OCI-LY7 (cell line): ENCODE measurements at regions not wholly inside any gene's neighbourhood (a gene's known extent, or its start where the extent isn't known, plus 50 kb on each side); places are given as distances from the start of the nearest gene placed in this dataset.

Experiments
- BruUV-seq: library from RNA; stranded (reverse); fragments of 400-500 nt; replicated peaks from 2 replicates; lab custom pipeline; 2021; lab: Mats Ljungman, UMichigan
- CTCF ChIA-PET: fragments of 300-600 bp; sonication (Branson Sonifier 250); formaldehyde crosslinking; loops from one replicate; lab custom pipeline; 2022; ENCODE audit warnings: antibody characterized with exemption; ENCODE audit not compliant: unreplicated experiment; lab: Charles Lee
- POLR2A ChIA-PET: fragments of 300-600 bp; sonication (Branson Sonifier 250); formaldehyde crosslinking; loops from one replicate; lab custom pipeline; 2022; ENCODE audit warnings: antibody characterized with exemption; lab: Charles Lee
- DNase-seq: peaks from one replicate; pipeline ENCODE4 v3.0.0-alpha.2; 2015; ENCODE audit warnings: low spot score
- H2AFZ ChIP-seq: fragments of 200-600 bp; sonication (generic), shearing (Covaris generic); 2 replicates; pipeline ENCODE4 v1.6.1; 2014; ENCODE audit warnings: mild to moderate bottlenecking, antibody characterized with exemption, low read length, moderate library complexity
- H3K27ac ChIP-seq: fragments of 200-600 bp; sonication (generic); 2 replicates; pipeline ENCODE4 v1.5.1; 2014; ENCODE audit warnings: mixed run types, low read depth, mild to moderate bottlenecking, moderate library complexity, low read length, inconsistent platforms; ENCODE audit not compliant: poor library complexity, severe bottlenecking
- H3K36me3 ChIP-seq: fragments of 200-600 bp; sonication (generic); 2 replicates; pipeline ENCODE4 v1.6.1; 2014; ENCODE audit warnings: mild to moderate bottlenecking, antibody characterized with exemption, low read length, moderate library complexity, mixed read lengths; ENCODE audit not compliant: insufficient read depth
- H3K4me1 ChIP-seq: fragments of 200-600 bp; sonication (generic); 2 replicates; pipeline ENCODE4 v1.5.1; 2014; ENCODE audit warnings: mild to moderate bottlenecking, low read length; ENCODE audit not compliant: insufficient read depth, poor library complexity, severe bottlenecking
- H3K4me2 ChIP-seq: fragments of 200-600 bp; sonication (generic); 2 replicates; pipeline ENCODE4 v1.6.1; 2014; ENCODE audit warnings: mild to moderate bottlenecking, low read length
- H3K4me3 ChIP-seq: fragments of 200-600 bp; sonication (generic); 2 replicates; pipeline ENCODE4 v1.5.1; 2014; ENCODE audit warnings: mild to moderate bottlenecking, low read depth, low read length; ENCODE audit not compliant: poor library complexity, severe bottlenecking
- H3K79me2 ChIP-seq: fragments of 200-600 bp; sonication (generic); 2 replicates; pipeline ENCODE4 v1.6.1; 2016; ENCODE audit warnings: low read depth, mild to moderate bottlenecking, low read length, moderate library complexity, mixed read lengths; ENCODE audit not compliant: insufficient read depth
- H3K9me2 ChIP-seq: fragments of 200-600 bp; sonication (generic); 2 replicates; pipeline ENCODE4 v1.6.1; 2016; ENCODE audit warnings: mild to moderate bottlenecking, low read length, mixed read lengths; ENCODE audit not compliant: insufficient read depth
- H3K9me3 ChIP-seq: fragments of 200-600 bp; sonication (generic); 2 replicates; pipeline ENCODE4 v1.6.1; 2014; ENCODE audit warnings: mild to moderate bottlenecking, mixed run types, low read length, mixed read lengths
- H4K20me1 ChIP-seq: fragments of 200-600 bp; sonication (generic); 2 replicates; pipeline ENCODE4 v1.6.1; 2014; ENCODE audit warnings: mild to moderate bottlenecking, antibody characterized with exemption, low read length, moderate library complexity, mixed read lengths; ENCODE audit not compliant: insufficient read depth
- CTCF ChIP-seq: fragments of 200-600 bp; sonication (generic); conservative IDR thresholded peaks from 2 replicates; pipeline ENCODE4 v1.5.1; 2014; ENCODE audit warnings: mild to moderate bottlenecking, antibody characterized with exemption, low read length, moderate library complexity, mixed read lengths
- EZH2phosphoT487 ChIP-seq: fragments of 200-600 bp; sonication (generic); IDR thresholded peaks from 2 replicates; pipeline ENCODE4 v1.6.1; 2018; ENCODE audit warnings: low read depth, borderline replicate concordance, mild to moderate bottlenecking, mixed run types, antibody characterized with exemption, low read length, moderate library complexity, mixed read lengths
- intact Hi-C: fragments of 100-400 bp; cut with micrococcal nuclease; formaldehyde crosslinking; loops from one replicate; pipeline ENCODE4 v1.10.0; 2022; ENCODE audit not compliant: unreplicated experiment

GRCh38 chr13:64723724-64724123 is 2506.4 kb downstream of the PCDH9 start:
- Histone ChIP-seq H2AFZ (no peak overlapping the region), H3K4me3 (no peak overlapping the region), H4K20me1 (no peaks in the 10 kb centered on the region), H3K79me2 (no peaks in the 10 kb centered on the region), H3K9me2 (no peaks in the 10 kb centered on the region), H3K27ac (no peak overlapping the region), H3K9me3 (no peaks in the 10 kb centered on the region), H3K36me3 (no peaks in the 10 kb centered on the region), H3K4me1 (no peaks in the 10 kb centered on the region), H3K4me2 (no peak overlapping the region)
- no TSS peak for BruUV-seq
- TF ChIP-seq EZH2phosphoT487 (no peak), CTCF (no peak)
- DNase-seq: no peak
- POLR2A ChIA-PET: interaction anchor here (1.1 kb wide), 1 partner anchor 22 kb away, joined by 3 read pairs; no protein-coding TSS in a partner anchor
- intact Hi-C loops: no loop called here
- CTCF ChIA-PET: no interaction called here

- no peaks in the 10 kb centered on the region for H3K36me3 ChIP-seq
- H4K20me1 ChIP-seq: no peaks in the 10 kb centered on the region
- H3K9me2 ChIP-seq: no peaks in the 10 kb centered on the region
- DNase-seq: no peak
- H3K4me3 ChIP-seq: no peak overlapping the region
- H3K27ac ChIP-seq: no peak overlapping the region
- intact Hi-C loops: no loop called here
- TF ChIP-seq EZH2phosphoT487 (no peak), CTCF (no peak)
- H3K9me3 ChIP-seq: no peaks in the 10 kb centered on the region
- H3K4me2 ChIP-seq: no peak overlapping the region
- ChIA-PET POLR2A (no interaction called here), CTCF (no interaction called here)
- H2AFZ ChIP-seq: no peak overlapping the region
- H3K4me1 ChIP-seq: no peaks in the 10 kb centered on the region
- no peaks in the 10 kb centered on the region for H3K79me2 ChIP-seq
- no TSS peak for BruUV-seq
Observed at GRCh38 chr13:64718116-64718515, 2512.0 kb downstream of the PCDH9 start.

GRCh38 chr13:64716936-64717335 is 2513.2 kb downstream of the PCDH9 start:
- no peak for DNase-seq
- no peak overlapping the region for H3K4me3 ChIP-seq
- no peaks in the 10 kb centered on the region for H3K9me3 ChIP-seq
- no peaks in the 10 kb centered on the region for H3K9me2 ChIP-seq
- H3K36me3 ChIP-seq: no peaks in the 10 kb centered on the region
- H3K4me2 ChIP-seq: no peak overlapping the region
- ChIA-PET CTCF (no interaction called here), POLR2A (no interaction called here)
- TF ChIP-seq EZH2phosphoT487: no peak
- TF ChIP-seq CTCF: no peak
- H3K27ac ChIP-seq: no peak overlapping the region
- H4K20me1 ChIP-seq: no peaks in the 10 kb centered on the region
- intact Hi-C loops: no loop called here
- H3K79me2 ChIP-seq: no peaks in the 10 kb centered on the region
- no peaks in the 10 kb centered on the region for H3K4me1 ChIP-seq
- BruUV-seq: no TSS peak
- H2AFZ ChIP-seq: no peak overlapping the region
